Cardiac septum (tissue), 1 donor: ENCODE measurements at regions not wholly inside any gene's neighbourhood (a gene's known extent, or its start where the extent isn't known, plus 50 kb on each side); places are given as distances from the start of the nearest gene placed in this dataset.

Experiments
- DNase-seq: peaks from one replicate; pipeline ENCODE4 v3.0.0-alpha.2; 2020; ENCODE audit warnings: low spot score
- intact Hi-C: fragments of 100-400 bp; cut with DNase I; formaldehyde crosslinking; loops from one replicate; pipeline ENCODE4 v1.14.0; 2022
- donor health status: DM: no; HTN: no; CAD: no.

DNA sequence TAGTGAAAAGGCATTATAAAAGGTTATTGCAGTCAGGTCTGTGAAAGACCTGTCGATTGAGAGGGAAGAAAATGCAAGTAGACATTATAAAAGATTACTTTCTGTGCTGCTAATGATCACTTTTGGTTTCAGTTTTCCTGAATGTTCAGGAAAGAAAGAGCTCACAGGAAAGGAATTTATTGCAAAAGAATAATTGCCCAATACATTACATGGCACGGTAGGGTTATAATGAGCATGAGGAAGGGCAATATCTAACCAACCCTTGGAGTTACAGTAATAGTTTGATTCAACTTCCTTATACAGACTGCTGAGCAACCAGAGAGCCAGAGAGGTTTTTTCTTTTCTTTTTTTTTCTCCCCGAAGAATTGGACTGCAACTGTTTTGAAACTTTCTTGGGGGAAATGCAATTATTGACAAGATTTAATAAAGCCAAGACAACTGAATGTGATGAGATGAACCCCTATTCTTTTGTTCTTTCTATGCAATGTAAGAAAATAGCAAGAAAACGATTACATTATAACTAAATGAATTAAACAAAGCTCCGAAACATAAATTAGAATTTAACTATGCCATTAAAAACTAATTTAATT, 247.0 kb downstream of the C4orf33 start:
- intact Hi-C loops, result no loop called here

DNA sequence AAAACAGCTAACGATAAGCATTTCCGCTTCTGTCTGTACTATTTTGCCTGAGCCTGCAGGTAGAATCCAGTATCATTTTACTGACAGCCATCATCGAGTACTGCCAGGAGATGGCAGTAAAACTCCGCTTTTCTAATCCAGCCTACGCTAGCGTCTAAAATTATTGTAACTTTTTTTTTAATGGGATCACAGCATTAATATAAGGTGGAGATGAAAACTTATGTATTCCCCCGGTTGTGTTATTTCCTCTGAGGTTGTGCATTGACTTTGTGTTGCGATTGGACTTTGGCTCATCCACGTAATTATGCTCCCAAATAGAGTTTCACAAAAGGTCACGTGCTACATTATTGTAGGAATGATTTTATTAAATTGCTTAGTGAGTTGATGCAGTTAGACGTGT, 248.1 kb downstream of the C4orf33 start:
- DNase-seq, result no peak
- intact Hi-C loops, result no loop called here

More for the DNA sequence above, 247.0 kb downstream of the C4orf33 start:
- no peak for DNase-seq

DNA sequence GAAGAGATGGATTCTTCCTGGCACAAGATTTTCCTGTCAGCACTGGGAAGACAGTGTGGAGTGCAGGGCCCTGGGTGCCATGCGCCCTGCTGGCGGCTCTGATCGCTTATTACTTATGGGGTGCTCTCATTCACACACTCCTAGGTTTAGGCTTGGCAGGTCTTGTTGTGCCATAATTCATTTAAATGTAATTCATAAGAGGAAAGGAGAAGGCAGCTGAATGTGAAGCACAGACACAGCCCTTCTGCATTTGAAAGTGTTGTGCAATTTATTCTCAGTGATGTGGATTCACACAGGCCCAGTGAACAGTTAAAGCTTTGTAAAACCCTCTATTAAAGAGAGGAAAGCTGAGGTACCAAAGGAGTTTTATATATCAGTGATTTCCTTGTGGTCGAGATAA, 249.7 kb downstream of the C4orf33 start:
- DNase-seq, result no peak
- intact Hi-C loops, result no loop called here

DNA sequence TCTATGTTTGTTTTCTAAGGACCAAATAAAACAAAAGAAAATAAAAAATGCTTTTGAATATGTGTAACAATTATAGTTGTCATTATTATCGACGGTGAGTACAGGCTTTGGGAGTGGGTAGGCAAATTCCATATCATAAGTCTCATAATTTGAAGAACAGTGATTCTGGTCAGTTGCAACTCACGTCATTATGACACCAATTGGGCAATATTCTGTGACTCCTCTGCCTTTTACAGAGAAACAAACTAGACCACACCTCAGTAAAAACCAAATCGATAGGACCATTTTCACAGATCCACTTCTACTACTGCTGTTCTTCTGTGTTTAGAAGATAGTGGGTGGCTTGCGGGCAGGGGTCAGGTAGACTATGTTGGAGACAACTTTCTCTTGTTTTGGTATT, 250.1 kb downstream of the C4orf33 start:
- no peak for DNase-seq
- intact Hi-C loops, result no loop called here

DNA sequence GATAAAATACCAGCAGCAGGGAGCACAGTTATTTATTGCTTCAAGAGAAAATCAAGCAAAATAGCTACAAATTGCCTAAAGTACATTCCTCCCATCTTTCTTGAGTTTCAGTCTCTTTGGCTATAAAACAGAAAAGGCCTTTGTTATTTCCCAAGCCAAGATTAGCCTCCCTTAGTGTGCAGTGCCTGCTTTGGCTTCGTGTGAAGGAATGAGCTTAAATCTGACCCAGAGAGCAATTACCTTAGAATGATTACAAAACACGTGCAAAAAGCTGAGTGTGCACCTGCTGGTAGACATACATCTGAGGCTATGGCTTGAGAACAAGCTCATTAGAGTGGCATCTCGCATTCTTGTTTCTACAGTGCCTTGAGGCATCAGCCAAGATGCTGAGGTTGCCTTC, 250.8 kb downstream of the C4orf33 start:
- DNase-seq, result no peak
- intact Hi-C loops, result no loop called here

DNA sequence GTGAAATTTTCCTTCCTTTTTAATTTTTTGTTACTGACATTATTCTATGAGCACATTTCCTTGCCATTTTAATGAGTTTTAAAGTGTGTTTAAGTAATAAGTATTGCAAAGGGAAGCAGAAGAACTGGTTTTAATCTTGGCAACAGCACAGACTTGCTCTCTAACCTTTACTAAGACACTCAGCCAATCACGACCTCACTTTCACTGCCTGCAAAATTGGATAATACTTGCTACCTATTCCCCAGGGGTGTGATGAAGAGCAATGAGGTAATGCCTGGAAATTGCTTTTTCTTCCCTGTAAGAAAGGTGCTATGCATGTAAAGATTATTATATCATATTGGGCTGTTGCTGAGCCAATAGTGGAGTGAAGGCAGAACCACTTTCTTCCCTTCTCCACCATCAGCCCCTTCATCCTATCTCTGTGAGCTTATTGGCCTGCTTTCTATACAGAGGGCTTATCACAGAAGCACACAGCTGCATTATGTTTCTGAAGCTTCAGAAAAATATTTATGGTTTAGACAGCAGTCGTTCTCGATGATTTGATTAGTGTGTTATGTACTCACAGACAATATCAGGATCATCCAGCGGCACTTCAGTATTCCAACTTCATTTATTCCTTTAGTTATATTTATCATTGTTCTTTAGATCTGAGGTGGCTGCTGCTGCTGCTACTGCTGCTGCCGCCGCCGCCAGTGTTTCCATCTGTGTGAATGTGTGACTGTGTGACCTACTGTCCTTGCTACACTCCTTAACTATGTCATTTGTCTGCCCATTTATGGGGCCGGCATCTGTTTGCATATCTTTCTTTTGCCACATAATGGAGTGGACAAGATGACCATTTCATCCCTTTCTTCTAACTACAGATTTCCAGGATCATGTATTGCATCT, 255.1 kb downstream of the C4orf33 start:
- intact Hi-C loops, result no loop called here

DNA sequence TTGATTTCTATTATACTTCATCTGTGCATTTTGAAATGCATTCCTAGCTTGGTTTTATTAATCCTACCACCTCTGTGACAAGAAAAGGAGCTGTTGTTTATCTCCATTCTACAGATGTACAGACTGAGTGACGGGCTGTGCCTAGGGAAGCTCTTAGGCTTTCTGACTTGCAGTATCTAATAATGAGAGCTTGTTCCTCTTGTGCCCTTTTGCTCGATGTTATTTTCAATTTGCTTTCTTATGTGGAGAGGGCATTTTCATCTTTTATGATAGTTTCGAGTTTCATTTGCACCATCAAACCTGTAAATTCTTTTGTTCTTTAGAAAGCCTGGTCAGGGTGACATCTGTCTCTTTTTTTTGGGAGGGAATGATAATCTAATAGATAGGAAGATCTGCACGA, 256.5 kb downstream of the C4orf33 start:
- intact Hi-C loops, result no loop called here
- DNase-seq, result no peak

More for the DNA sequence above, 255.1 kb downstream of the C4orf33 start:
- DNase-seq, result no peak

DNA sequence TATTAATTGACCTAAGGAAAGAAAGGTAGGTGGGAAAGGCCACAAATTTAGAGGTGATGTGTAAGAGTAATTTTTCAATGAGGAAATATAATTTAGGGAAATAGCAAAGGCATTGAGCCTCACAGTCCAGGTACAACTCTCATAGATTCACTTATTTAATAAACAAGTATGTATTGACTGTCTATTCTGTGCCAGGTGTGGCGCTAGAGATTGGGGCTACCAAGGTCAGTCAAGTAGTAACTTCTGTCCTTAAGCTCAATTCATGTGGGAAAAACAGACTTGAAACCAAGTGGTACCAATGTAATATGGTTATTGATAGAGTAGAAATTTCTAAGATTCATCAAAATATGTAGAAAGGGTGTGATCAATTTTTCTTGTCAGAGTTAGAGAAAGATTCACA, 257.5 kb downstream of the C4orf33 start:
- no peak for DNase-seq

DNA sequence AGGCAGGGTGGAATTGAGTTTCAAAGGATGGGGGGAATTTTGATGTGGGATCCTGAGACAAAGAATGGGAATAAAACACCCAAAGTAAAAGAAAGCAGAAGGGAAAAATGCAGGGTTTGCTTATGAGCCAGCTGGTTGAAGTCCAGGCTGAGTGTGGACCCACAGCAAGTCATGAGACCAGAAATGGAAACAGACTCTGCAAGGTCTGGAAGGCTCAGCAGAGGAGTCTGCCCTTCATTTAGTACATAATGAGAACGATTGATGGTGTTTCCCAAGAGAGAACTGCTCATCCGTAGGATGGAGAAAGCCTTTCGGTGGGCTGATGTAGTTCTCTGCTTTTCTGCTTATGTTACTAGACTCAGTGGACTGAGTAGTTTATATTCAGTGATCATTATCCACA, 259.1 kb downstream of the C4orf33 start:
- no peak for DNase-seq

More for the DNA sequence above, 257.5 kb downstream of the C4orf33 start:
- intact Hi-C loops, result no loop called here

DNA sequence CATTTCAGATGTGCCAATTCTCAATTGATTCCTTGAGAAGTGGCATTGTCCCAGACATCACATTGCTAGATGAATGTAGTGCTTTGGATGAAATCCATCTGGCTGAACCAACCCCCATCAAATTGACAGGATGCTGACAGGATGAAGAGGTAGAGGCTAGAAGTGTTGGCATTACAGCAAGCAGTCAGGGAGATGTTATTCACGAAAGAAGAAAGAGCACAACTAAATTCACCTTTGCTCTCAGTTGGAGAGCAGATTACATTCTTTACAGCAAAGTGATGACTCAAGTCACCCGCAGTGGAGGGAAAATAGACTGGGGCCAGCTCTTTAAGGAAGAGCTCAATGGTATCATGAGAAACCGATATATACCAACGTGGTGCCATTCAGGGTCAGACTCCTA, 259.6 kb downstream of the C4orf33 start:
- intact Hi-C loops, result no loop called here
- no peak for DNase-seq

More for the DNA sequence above, 259.1 kb downstream of the C4orf33 start:
- intact Hi-C loops, result no loop called here

DNA sequence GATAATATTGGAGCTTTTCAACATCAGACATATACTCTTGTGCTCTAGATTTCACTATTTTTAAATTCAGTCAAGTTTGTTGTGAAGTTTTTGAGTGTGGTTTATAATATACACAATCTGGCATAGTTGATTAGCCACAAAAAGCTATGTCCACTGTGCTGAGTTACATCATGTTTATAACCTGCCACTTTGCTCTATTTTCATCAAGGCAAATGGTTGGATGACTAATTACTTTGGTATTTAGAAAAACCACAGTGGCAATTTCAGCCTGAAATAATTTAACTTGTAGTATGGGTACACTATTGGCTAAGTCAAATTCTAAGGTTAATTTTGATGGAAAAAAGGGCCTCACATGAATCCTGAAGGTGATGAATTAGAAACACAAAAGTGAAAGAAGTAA, 262.6 kb downstream of the C4orf33 start:
- DNase-seq, result no peak
- intact Hi-C loops, result no loop called here

DNA sequence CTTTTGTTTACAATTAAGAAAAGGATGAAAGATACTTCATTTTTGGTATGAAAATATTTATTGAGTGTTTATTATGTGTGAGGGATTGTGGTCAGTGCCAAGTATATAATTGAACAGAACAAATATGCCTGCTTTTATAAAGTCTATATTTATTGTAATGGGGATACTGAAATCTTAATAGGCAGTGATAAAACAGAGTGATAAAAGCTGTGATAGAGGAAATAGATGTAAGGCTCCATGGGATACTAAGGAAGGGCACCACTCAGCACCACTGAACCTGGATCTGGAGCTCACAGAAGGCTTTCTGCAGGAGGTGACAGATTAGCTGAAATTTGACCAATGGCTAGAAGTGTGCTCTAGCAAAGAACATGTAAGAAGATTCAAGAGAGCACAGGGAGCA, 263.5 kb downstream of the C4orf33 start:
- intact Hi-C loops, result no loop called here
- no peak for DNase-seq

DNA sequence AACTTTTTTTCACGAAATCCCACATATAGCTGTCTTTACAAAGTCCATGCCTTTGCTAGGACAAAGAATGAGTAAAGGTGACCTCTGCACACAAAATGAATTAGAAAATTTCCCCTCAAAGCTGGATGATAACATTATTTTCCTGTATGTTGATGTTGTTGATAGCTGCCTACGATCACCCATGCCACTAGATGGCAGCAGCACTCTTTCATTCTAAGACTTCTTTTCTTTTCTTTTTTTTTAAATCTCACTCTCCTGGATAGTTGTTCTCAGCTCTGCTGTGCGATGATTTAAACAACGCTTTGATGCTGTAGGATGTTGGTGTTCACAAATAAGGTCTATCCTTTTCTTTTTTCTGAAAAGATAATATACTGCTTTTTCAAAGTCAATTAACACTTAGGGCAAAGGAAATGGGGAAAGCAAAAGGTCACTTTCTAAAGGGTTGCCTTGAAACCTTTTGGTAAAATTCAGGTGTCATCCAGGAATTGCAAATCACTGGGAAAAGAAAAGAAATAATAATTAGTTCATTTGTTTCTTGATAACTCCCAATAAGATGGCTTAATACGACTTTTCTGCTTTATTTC, 266.8 kb downstream of the C4orf33 start:
- intact Hi-C loops, result loop anchor here (5.0 kb wide), 1 partner anchor 280 kb away; no protein-coding TSS in a partner anchor

DNA sequence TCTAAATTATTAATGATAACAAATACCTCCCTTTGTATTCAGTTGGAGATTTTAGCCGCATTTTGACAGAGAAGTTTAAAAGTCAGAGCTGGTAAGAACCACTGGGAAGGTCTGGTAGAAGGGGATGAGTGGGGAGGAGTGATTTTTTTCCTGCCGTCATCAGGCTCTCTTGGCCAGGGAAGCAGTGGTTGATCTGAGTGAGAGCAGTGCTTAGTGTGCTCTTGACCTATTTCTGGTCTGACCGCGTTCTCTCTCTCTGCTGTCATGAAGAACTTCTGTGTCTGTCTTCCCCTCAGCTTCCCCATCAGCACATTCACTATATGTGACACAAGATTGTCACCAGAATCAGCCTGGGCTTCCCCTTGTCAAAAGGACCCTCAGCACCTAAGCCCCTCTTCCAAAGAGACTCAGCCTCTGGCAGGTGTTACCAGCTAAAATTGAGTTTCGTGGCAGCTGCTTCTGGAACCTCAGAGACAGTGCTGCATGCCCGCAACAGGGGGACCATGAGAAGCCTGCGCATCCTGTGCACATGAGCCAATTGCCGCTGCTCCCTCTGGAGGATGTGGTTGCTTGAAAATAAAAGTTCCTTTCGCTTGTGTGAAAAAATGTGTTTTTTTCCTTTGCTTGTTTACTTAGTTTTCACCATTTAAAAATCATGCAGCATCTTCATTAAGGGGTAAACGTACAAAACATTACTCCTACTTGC, 268.9 kb downstream of the C4orf33 start:
- intact Hi-C loops, result loop anchor here (5.0 kb wide), 1 partner anchor 277 kb away; no protein-coding TSS in a partner anchor
- no peak for DNase-seq

More for the DNA sequence above, 266.8 kb downstream of the C4orf33 start:
- DNase-seq, result no peak

DNA sequence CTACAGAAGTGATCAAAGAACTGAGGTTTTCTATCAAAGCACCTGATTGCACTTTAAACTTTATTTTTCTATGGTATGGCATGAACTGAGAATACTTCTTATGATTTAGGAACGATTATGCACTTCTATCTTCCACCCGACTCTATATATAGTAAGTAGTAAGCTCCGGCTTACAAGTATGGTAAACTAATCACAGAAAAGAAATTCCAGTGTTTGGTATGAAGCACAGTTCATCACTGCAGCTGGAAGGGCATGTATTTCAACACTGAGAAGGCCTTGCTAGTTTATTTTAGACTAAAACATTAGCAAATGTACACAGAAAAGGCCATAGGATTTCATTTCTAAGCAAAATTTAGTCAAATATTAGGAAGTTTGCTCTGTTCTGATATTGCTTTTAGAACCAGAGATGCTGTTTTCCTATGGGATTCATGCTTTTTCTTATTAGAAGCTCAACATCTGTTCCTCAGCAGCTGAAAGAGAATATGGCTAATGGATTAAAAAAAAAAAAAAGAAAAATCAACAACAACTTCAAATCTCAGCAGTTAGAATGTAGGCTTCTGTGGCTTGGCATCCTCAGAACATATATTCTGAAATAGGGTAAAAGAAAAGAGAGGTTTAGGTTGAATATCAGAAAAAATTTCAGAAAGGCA, 273.5 kb downstream of the C4orf33 start:
- DNase-seq, result no peak
- intact Hi-C loops, result no loop called here

DNA sequence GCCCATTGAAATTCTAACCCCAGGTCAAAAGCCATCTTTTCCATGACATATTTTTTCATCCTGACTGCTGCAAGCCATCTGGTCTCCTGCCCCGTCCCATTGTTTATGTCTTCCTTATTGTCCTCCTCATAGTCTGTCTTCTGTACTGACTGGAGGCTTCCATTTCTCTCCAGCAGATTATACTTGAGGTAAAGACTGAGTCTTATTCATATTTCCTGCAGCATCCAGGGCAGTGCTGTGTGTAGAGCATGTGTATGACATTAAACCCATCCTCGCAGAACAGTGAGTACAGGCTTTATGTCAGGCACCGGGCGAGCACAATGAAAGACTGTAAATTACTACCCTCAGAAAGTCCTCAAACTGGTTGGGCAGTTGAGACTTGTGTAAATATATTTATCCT, 275.1 kb downstream of the C4orf33 start:
- intact Hi-C loops, result no loop called here
- DNase-seq, result no peak

DNA sequence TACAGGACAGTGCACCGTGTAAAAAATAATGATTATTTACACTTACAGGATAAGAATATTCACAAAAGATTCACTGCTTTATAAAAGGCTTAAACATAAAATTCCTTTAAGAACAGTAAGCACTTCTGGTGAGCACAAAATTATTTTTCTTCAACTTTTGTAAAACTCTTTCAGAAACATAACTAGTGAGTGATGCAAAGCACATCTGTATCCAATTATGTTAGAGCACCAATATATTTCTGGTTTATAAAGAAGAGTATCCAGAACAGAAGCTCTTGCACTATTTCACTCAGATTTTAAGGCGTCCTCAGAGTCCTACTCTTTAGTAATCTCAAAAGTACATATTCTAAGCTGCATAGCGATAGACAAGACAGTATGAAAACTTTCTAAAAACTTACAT, 276.0 kb downstream of the C4orf33 start:
- DNase-seq, result no peak
- intact Hi-C loops, result no loop called here

DNA sequence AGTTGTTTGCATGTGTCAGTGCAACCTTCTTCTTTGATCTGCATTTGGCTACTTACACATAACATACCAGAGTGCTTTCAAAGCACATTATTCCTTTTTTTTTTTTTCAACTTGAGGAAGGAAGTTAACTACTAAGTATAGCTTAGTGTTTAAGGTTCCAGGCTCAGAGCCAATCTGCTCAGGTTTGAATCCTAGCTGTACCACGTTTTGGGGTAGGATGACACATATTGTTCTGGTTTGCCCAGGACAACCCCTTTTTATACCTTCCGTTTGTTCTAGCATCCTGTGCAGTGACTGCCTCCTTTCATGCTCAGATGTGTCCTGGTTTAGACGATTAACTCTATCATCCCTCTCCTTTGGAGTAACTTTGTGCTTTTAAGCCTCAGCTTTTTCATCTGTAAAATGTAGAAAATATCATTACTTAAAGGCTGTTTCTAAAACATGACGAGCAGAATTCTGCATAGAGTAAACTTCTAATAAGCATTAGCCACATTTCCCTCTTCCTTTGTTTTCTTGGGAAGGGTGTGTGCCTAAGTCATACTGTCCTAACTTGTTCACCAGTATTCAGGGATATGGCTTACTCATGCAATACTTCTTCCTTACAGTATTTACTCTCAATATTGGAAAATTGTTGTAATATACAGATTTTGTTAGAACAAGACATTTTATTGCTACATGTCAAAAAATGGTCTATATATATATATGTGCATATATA, 281.3 kb downstream of the C4orf33 start:
- no peak for DNase-seq
- intact Hi-C loops, result no loop called here

DNA sequence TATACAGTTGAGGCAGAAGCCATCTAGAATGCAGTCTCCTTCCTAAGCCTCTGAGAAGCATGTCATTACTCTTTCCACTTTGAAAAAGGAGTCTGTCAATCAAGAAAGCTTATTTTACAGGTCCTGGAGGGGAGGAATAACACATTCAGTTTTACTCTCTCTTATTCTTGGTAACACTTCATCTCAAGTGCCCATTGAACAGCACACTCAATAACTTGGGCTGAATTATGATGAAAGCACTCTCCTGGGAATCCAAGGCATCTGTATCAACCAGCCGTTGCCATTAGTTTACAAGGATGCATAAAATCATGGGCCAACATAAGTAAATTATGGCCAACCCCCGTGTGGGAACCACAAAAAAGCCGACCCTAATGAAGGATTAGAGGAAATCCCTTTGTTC, 282.4 kb downstream of the C4orf33 start:
- no peak for DNase-seq

More for the DNA sequence above, 282.4 kb downstream of the C4orf33 start:
- intact Hi-C loops, result no loop called here
